ENCODE measurements at regions not wholly inside any gene's neighbourhood (a gene's known extent, or its start where the extent isn't known, plus 50 kb on each side); places are given as distances from the start of the nearest gene placed in this dataset.

GRCh38 chr2:9149726-9150567, 56.7 kb upstream of the ASAP2 start:
- H3K36me3 ChIP-seq (ENCODE audit: control insufficient read depth, insufficient read depth, low read length), result no peaks in the 10 kb centered on the region
- TF ChIP-seq CTCF (IDR thresholded peaks at IDR 0.05; ENCODE audit: insufficient read depth, low read length, poor library complexity, severe bottlenecking), result no peak

GRCh38 chr2:9149388-9149660, 57.3 kb upstream of the ASAP2 start:
- Histone ChIP-seq H3K4me3 (ENCODE audit: low read depth, low read length) (no peak overlapping the region), H3K36me3 (ENCODE audit: control insufficient read depth, insufficient read depth, low read length) (no peaks in the 10 kb centered on the region), H3K27me3 (ENCODE audit: control insufficient read depth, insufficient read depth, low read length) (no peaks in the 10 kb centered on the region)
- TF ChIP-seq CTCF (IDR thresholded peaks at IDR 0.05; ENCODE audit: insufficient read depth, low read length, poor library complexity, severe bottlenecking), result no peak
- DNase-seq (ENCODE audit: low read depth), result no peak

More at GRCh38 chr2:9149726-9150567, 56.7 kb upstream of the ASAP2 start:
- H3K27me3 ChIP-seq (ENCODE audit: control insufficient read depth, insufficient read depth, low read length), result no peaks in the 10 kb centered on the region
- no peak for DNase-seq (ENCODE audit: low read depth)
- H3K4me3 ChIP-seq (ENCODE audit: low read depth, low read length), result no peak overlapping the region

- Histone ChIP-seq H3K4me3 (ENCODE audit: low read depth, low read length) (no peak overlapping the region), H3K27me3 (ENCODE audit: control insufficient read depth, insufficient read depth, low read length) (no peaks in the 10 kb centered on the region), H3K36me3 (ENCODE audit: control insufficient read depth, insufficient read depth, low read length) (no peaks in the 10 kb centered on the region)
- DNase-seq (ENCODE audit: low read depth), result no peak
- no peak for TF ChIP-seq CTCF (IDR thresholded peaks at IDR 0.05; ENCODE audit: insufficient read depth, low read length, poor library complexity, severe bottlenecking)
These were observed 60.0 kb upstream of the ASAP2 start for GRCh38 chr2:9146646-9147045.

GRCh38 chr2:9145752-9146430, 60.7 kb upstream of the ASAP2 start:
- Histone ChIP-seq H3K4me3 (ENCODE audit: low read depth, low read length) (no peak overlapping the region), H3K27me3 (ENCODE audit: control insufficient read depth, insufficient read depth, low read length) (no peaks in the 10 kb centered on the region), H3K36me3 (ENCODE audit: control insufficient read depth, insufficient read depth, low read length) (no peaks in the 10 kb centered on the region)
- TF ChIP-seq CTCF (IDR thresholded peaks at IDR 0.05; ENCODE audit: insufficient read depth, low read length, poor library complexity, severe bottlenecking), result no peak
- DNase-seq (ENCODE audit: low read depth), result no peak

- TF ChIP-seq CTCF (IDR thresholded peaks at IDR 0.05; ENCODE audit: insufficient read depth, low read length, poor library complexity, severe bottlenecking), result no peak
These were observed 61.4 kb upstream of the ASAP2 start for GRCh38 chr2:9145109-9145751.

More at GRCh38 chr2:9145109-9145751, 61.4 kb upstream of the ASAP2 start:
- no peak overlapping the region for H3K4me3 ChIP-seq (ENCODE audit: low read depth, low read length)
- no peaks in the 10 kb centered on the region for H3K27me3 ChIP-seq (ENCODE audit: control insufficient read depth, insufficient read depth, low read length)
- no peak for DNase-seq (ENCODE audit: low read depth)
- no peaks in the 10 kb centered on the region for H3K36me3 ChIP-seq (ENCODE audit: control insufficient read depth, insufficient read depth, low read length)

All from kidney epithelial cell (primary cell).